IMR-90 (cell line): ENCODE measurements at regions not wholly inside any gene's neighbourhood (a gene's known extent, or its start where the extent isn't known, plus 50 kb on each side); places are given as distances from the start of the nearest gene placed in this dataset.
A peak's percentile ranks its signal among the peaks of the same experiment; 100 is the strongest.

ENCODE experiments used
- ATAC-seq: fragments of 200-7000 bp; cut with Tn5 transposase; 2 replicates; pipeline ENCODE4 v1.9.1; 2020; ENCODE audit warnings: low read depth, mild to moderate bottlenecking, moderate library complexity
- BruUV-seq: library from RNA; stranded (reverse); fragments of 400-500 nt; replicated peaks from 2 replicates; lab custom pipeline; 2021; lab: Mats Ljungman, UMichigan
- CTCF ChIA-PET: fragments of 300-600 bp; formaldehyde crosslinking; extraction: SDS; loops from one replicate; lab custom pipeline; 2021; ENCODE audit warnings: antibody characterized with exemption; lab: Yijun Ruan, JAX
- POLR2A ChIA-PET: fragments of 300-600 bp; sonication (Branson Sonifier 250); formaldehyde crosslinking; loops from one replicate; lab custom pipeline; 2022; ENCODE audit warnings: antibody characterized with exemption; ENCODE audit not compliant: unreplicated experiment; lab: Charles Lee
- DNase-seq: peaks from one replicate; pipeline ENCODE4 v3.0.0; 2013
- H2AFZ ChIP-seq: replicated peaks from 2 replicates; pipeline ENCODE3; 2013; ENCODE audit warnings: low read length, mild to moderate bottlenecking; ENCODE audit not compliant: poor library complexity
- H2AK5ac ChIP-seq: 2 replicates; pipeline ENCODE4 v1.6.1; 2013; ENCODE audit warnings: low read depth, low read length, inconsistent platforms
- H2AK9ac ChIP-seq: replicated peaks from 2 replicates; pipeline ENCODE3; 2013; ENCODE audit warnings: mild to moderate bottlenecking, low read depth, low read length, moderate library complexity; ENCODE audit not compliant: poor library complexity
- H2BK120ac ChIP-seq: 2 replicates; pipeline ENCODE4 v1.6.1; 2013; ENCODE audit warnings: low read depth, low read length, inconsistent platforms
- H2BK15ac ChIP-seq: 3 replicates; pipeline ENCODE4 v1.6.1; 2013; ENCODE audit warnings: low read depth, low read length, inconsistent platforms
- H2BK20ac ChIP-seq: 2 replicates; pipeline ENCODE4 v1.6.1; 2013; ENCODE audit warnings: low read depth, mild to moderate bottlenecking, inconsistent platforms, low read length, moderate library complexity
- H2BK5ac ChIP-seq: 2 replicates; pipeline ENCODE4 v1.6.1; 2013; ENCODE audit warnings: mild to moderate bottlenecking, low read depth, low read length, inconsistent platforms; ENCODE audit not compliant: poor library complexity, severe bottlenecking
- H3K14ac ChIP-seq: replicated peaks from 2 replicates; pipeline ENCODE4 v1.6.1; 2013; ENCODE audit warnings: low read depth, low read length, inconsistent platforms
- H3K18ac ChIP-seq: 2 replicates; pipeline ENCODE4 v1.6.1; 2013; ENCODE audit warnings: low read depth, low read length, control low read depth
- H3K23ac ChIP-seq: 2 replicates; pipeline ENCODE4 v1.6.1; 2013; ENCODE audit warnings: low read depth, low read length, inconsistent platforms
- H3K27ac ChIP-seq: 2 replicates; pipeline ENCODE4 v1.5.1; 2013; ENCODE audit warnings: mild to moderate bottlenecking, control low read depth, low read length; ENCODE audit not compliant: insufficient read depth
- H3K27me3 ChIP-seq: 2 replicates; pipeline ENCODE4 v1.6.1; 2013; ENCODE audit warnings: low read length; ENCODE audit not compliant: control insufficient read depth, insufficient read depth
- H3K36me3 ChIP-seq: 2 replicates; pipeline ENCODE4 v1.6.1; 2013; ENCODE audit warnings: low read length, mixed read lengths; ENCODE audit not compliant: control insufficient read depth, insufficient read depth
- H3K4ac ChIP-seq: 2 replicates; pipeline ENCODE4 v1.6.1; 2013; ENCODE audit warnings: low read depth, low read length, inconsistent platforms
- H3K4me1 ChIP-seq: 2 replicates; pipeline ENCODE4 v1.6.1; 2013; ENCODE audit warnings: low read length, mixed read lengths; ENCODE audit not compliant: control insufficient read depth, insufficient read depth
- H3K4me2 ChIP-seq: 2 replicates; pipeline ENCODE4 v1.6.1; 2013; ENCODE audit warnings: low read depth, mild to moderate bottlenecking, control low read depth, low read length, moderate library complexity
- H3K4me3 ChIP-seq: 2 replicates; pipeline ENCODE4 v1.5.1; 2013; ENCODE audit warnings: low read depth, mild to moderate bottlenecking, control low read depth, low read length, moderate library complexity; ENCODE audit not compliant: insufficient read depth
- H3K56ac ChIP-seq: 2 replicates; pipeline ENCODE4 v1.6.1; 2013; ENCODE audit warnings: low read length, inconsistent platforms; ENCODE audit not compliant: insufficient read depth; ENCODE audit errors: extremely low read depth
- H3K79me1 ChIP-seq, 2 experiments: 2 replicates each; pipeline ENCODE4 v1.6.1; 2013; ENCODE audit warnings: low read length in 2 of 2, inconsistent platforms in 1 of 2, low read depth in 1 of 2
- H3K9ac ChIP-seq: 2 replicates; pipeline ENCODE4 v1.6.1; 2013; ENCODE audit warnings: low read depth, low read length, control low read depth
- H3K9me1 ChIP-seq: 2 replicates; pipeline ENCODE4 v1.6.1; 2013; ENCODE audit warnings: low read length, inconsistent platforms; ENCODE audit not compliant: insufficient read depth
- H3K9me3 ChIP-seq: 2 replicates; pipeline ENCODE4 v1.6.1; 2013; ENCODE audit warnings: low read length; ENCODE audit not compliant: control insufficient read depth, insufficient read depth
- H4K20me1 ChIP-seq: 2 replicates; pipeline ENCODE4 v1.6.1; 2013; ENCODE audit warnings: low read length, inconsistent platforms; ENCODE audit not compliant: insufficient read depth
- H4K5ac ChIP-seq: 2 replicates; pipeline ENCODE4 v1.6.1; 2013; ENCODE audit warnings: mild to moderate bottlenecking, low read depth, low read length, control low read depth
- H4K8ac ChIP-seq, 2 experiments: 2 replicates each; pipeline ENCODE4 v1.6.1; 2013; ENCODE audit warnings: low read depth in 2 of 2, low read length in 2 of 2, control low read depth in 1 of 2, inconsistent platforms in 1 of 2
- H4K91ac ChIP-seq: 2 replicates; pipeline ENCODE4 v1.6.1; 2013; ENCODE audit warnings: low read depth, low read length, inconsistent platforms; ENCODE audit not compliant: insufficient read depth
- BHLHE40 ChIP-seq: fragments of 150-350 bp; IDR thresholded peaks from 2 replicates; pipeline ENCODE4 v1.6.1; 2016; ENCODE audit warnings: mild to moderate bottlenecking, low read depth, low read length
- CHD1 ChIP-seq: IDR thresholded peaks from 2 replicates; pipeline ENCODE4 v1.6.1; 2012; ENCODE audit warnings: low read depth, low read length, improper control_type of control experiment
- FOS ChIP-seq: fragments of 150-350 bp; IDR thresholded peaks from 2 replicates; pipeline ENCODE4 v1.6.1; 2016; ENCODE audit warnings: low read depth, low read length
- MAFK ChIP-seq: IDR thresholded peaks from 2 replicates; pipeline ENCODE4 v1.6.1; 2012; ENCODE audit warnings: low read depth, low read length, improper control_type of control experiment
- MAZ ChIP-seq: IDR thresholded peaks from 2 replicates; pipeline ENCODE4 v1.6.1; 2012; ENCODE audit warnings: low read depth, mild to moderate bottlenecking, low read length, improper control_type of control experiment, moderate library complexity, borderline replicate concordance
- RAD21 ChIP-seq: IDR thresholded peaks from 2 replicates; pipeline ENCODE4 v1.6.1; 2012; ENCODE audit warnings: low read length, improper control_type of control experiment
- RCOR1 ChIP-seq: IDR thresholded peaks from 2 replicates; pipeline ENCODE4 v1.6.1; 2012; ENCODE audit warnings: mild to moderate bottlenecking, low read length, improper control_type of control experiment; ENCODE audit not compliant: insufficient replicate concordance
- RFX5 ChIP-seq: IDR thresholded peaks from 2 replicates; pipeline ENCODE4 v1.8.0; 2012; ENCODE audit warnings: low read depth, mild to moderate bottlenecking, low read length, moderate library complexity
- SMC3 ChIP-seq: fragments of 150-350 bp; IDR thresholded peaks from 2 replicates; pipeline ENCODE4 v1.6.1; 2016; ENCODE audit warnings: low read depth, mild to moderate bottlenecking, antibody characterized with exemption, low read length, moderate library complexity
- WGBS, 2 experiments: methylation state at CpG; one replicate each; pipeline versions ENCODE4 v1.1.5 to v1.1.7; 2013; ENCODE audit warnings: missing lambda C conversion rate in 2 of 2; ENCODE audit not compliant: insufficient read length in 1 of 2; ENCODE audit errors: extremely low coverage in 2 of 2; 5-methylcytosine and 5-hydroxymethylcytosine counted together
- dilution Hi-C: fragments of 300-500 bp; cut with HindIII; formaldehyde crosslinking; loops from one replicate; pipeline ENCODE4 v1.14.3; 2018; ENCODE audit warnings: low sequenced_read_pairs; ENCODE audit not compliant: unreplicated experiment
- in situ Hi-C: fragments of 300-500 bp; cut with MboI; formaldehyde crosslinking; loops from 3 replicates; pipeline ENCODE4 v1.14.3; 2019; ENCODE audit warnings: low sequenced_read_pairs, inconsistent platforms, mixed read lengths
- intact Hi-C: fragments of 100-400 bp; cut with micrococcal nuclease; formaldehyde crosslinking; loops from 2 replicates; pipeline ENCODE4 v1.10.0; 2022
- TF ChIP-seq, protein P1 (sequence below): fragments of 150-350 bp; IDR thresholded peaks from 2 replicates; pipeline ENCODE4 v1.6.1; 2016; ENCODE audit warnings: low read depth, mild to moderate bottlenecking, low read length, moderate library complexity, borderline replicate concordance
- TF ChIP-seq, protein P2 (sequence below): conservative IDR thresholded peaks from 2 replicates; pipeline ENCODE4 v1.5.1; 2012; ENCODE audit warnings: mild to moderate bottlenecking, low read depth, low read length, improper control_type of control experiment

GRCh38 chr1:84073266-84073665, 70.8 kb upstream of the PRKACB start:
- Histone ChIP-seq H3K36me3 (no peaks in the 10 kb centered on the region), H3K79me1 (peaks cover 6 to 14% of the 10 kb centered on the region in 2 experiments; a peak in 3 of 4 replicates), H3K27me3 (no peaks in the 10 kb centered on the region), H4K91ac (no peak overlapping the region), H3K9me1 (0 out of 2 replicates have a peak, but pooled peaks cover 5% of the 10 kb centered on the region), H3K18ac (no peak overlapping the region), H3K23ac (no peak overlapping the region), H2BK15ac (no peak overlapping the region), H3K27ac (no peak overlapping the region), H3K9ac (no peak overlapping the region), H3K56ac (no peak overlapping the region), H2AK9ac (no peak overlapping the region), H2BK5ac (no peak overlapping the region), H4K5ac (no peak overlapping the region), H3K14ac (no peak overlapping the region), H4K8ac (no peak overlapping the region), H4K20me1 (no peaks in the 10 kb centered on the region; the same call in 1 of the 2 replicates), H2BK120ac (no peak overlapping the region), H3K4me1 (no peaks in the 10 kb centered on the region; the same call in 1 of the 2 replicates), H2BK20ac (no peak overlapping the region), H3K4ac (no peak overlapping the region), H3K4me2 (no peak overlapping the region), H3K4me3 (no peak overlapping the region), H3K9me3 (peaks cover 1% of the 10 kb centered on the region; the same call in 1 of the 2 replicates), H2AFZ (no peak overlapping the region), H2AK5ac (no peak overlapping the region)
- POLR2A ChIA-PET, result no interaction called here
- no TSS peak for BruUV-seq
- no peak for TF ChIP-seq MAZ
- no peak for TF ChIP-seq RAD21
- TF ChIP-seq FOS, result no peak
- no peak for TF ChIP-seq RFX5
- TF ChIP-seq, protein P1, sequence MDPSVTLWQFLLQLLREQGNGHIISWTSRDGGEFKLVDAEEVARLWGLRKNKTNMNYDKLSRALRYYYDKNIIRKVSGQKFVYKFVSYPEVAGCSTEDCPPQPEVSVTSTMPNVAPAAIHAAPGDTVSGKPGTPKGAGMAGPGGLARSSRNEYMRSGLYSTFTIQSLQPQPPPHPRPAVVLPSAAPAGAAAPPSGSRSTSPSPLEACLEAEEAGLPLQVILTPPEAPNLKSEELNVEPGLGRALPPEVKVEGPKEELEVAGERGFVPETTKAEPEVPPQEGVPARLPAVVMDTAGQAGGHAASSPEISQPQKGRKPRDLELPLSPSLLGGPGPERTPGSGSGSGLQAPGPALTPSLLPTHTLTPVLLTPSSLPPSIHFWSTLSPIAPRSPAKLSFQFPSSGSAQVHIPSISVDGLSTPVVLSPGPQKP, result no peak
- TF ChIP-seq, protein P2, sequence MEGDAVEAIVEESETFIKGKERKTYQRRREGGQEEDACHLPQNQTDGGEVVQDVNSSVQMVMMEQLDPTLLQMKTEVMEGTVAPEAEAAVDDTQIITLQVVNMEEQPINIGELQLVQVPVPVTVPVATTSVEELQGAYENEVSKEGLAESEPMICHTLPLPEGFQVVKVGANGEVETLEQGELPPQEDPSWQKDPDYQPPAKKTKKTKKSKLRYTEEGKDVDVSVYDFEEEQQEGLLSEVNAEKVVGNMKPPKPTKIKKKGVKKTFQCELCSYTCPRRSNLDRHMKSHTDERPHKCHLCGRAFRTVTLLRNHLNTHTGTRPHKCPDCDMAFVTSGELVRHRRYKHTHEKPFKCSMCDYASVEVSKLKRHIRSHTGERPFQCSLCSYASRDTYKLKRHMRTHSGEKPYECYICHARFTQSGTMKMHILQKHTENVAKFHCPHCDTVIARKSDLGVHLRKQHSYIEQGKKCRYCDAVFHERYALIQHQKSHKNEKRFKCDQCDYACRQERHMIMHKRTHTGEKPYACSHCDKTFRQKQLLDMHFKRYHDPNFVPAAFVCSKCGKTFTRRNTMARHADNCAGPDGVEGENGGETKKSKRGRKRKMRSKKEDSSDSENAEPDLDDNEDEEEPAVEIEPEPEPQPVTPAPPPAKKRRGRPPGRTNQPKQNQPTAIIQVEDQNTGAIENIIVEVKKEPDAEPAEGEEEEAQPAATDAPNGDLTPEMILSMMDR, result no peak
- no peak for TF ChIP-seq RCOR1
- TF ChIP-seq CHD1, result no peak
- no peak for TF ChIP-seq MAFK
- no peak for TF ChIP-seq BHLHE40
- no peak for TF ChIP-seq SMC3
- dilution Hi-C loops, result no loop called here
- peak; percentile 51 for DNase-seq
- no peak for ATAC-seq
- CTCF ChIA-PET, result no interaction called here
- WGBS, 2 experiments, result no CpG with 5 or more reads among the region's 3 CpGs
- in situ Hi-C loops, result no loop called here
- intact Hi-C loops, result no loop called here
